Ammon's horn (tissue), 1 donor: ENCODE measurements at regions not wholly inside any gene's neighbourhood (a gene's known extent, or its start where the extent isn't known, plus 50 kb on each side); places are given as distances from the start of the nearest gene placed in this dataset.
"Not testable (repeated sequence)": the region's sequence is repeated elsewhere in the genome, so short reads cannot be mapped to it uniquely, and the experiment has no call there.

ENCODE experiments used
- DNase-seq: peaks from one replicate; pipeline ENCODE4 v3.0.0-alpha.2; 2016; ENCODE audit warnings: low spot score

GRCh38 chr1:145553795-145554194, 54.0 kb upstream of the GPR89A start:
- DNase-seq, result not testable (repeated sequence)

GRCh38 chr1:145545055-145545454, 62.7 kb upstream of the GPR89A start:
- DNase-seq, result no peak

- DNase-seq, result not testable (repeated sequence)
Measured at GRCh38 chr1:145541685-145542084, 66.1 kb upstream of the GPR89A start.

GRCh38 chr1:145541246-145541645, 66.5 kb upstream of the GPR89A start:
- not testable (repeated sequence) for DNase-seq

- not testable (repeated sequence) for DNase-seq
Measured at GRCh38 chr1:145538118-145538882, 69.5 kb upstream of the GPR89A start.

GRCh38 chr1:145537003-145537402, 70.8 kb upstream of the GPR89A start:
- not testable (repeated sequence) for DNase-seq

GRCh38 chr1:145535461-145535860, 72.3 kb upstream of the GPR89A start:
- peak; percentile 5 for DNase-seq

GRCh38 chr1:145528068-145528564, 79.7 kb upstream of the GPR89A start:
- not testable (repeated sequence) for DNase-seq

GRCh38 chr1:145520159-145520558, 87.6 kb upstream of the GPR89A start:
- not testable (repeated sequence) for DNase-seq

GRCh38 chr1:145519302-145519701, 88.5 kb upstream of the GPR89A start:
- DNase-seq, result not testable (repeated sequence)

- not testable (repeated sequence) for DNase-seq
Measured at GRCh38 chr1:145513017-145513416, 87.6 kb upstream of the NBPF20 start.

- not testable (repeated sequence) for DNase-seq
Measured at GRCh38 chr1:145508053-145508452, 82.7 kb upstream of the NBPF20 start.

- DNase-seq, result not testable (repeated sequence)
Measured at GRCh38 chr1:145505663-145506647, 80.6 kb upstream of the NBPF20 start.

GRCh38 chr1:145504834-145505413, 79.5 kb upstream of the NBPF20 start:
- DNase-seq, result not testable (repeated sequence)

- not testable (repeated sequence) for DNase-seq
Measured at GRCh38 chr1:145504310-145504709, 78.9 kb upstream of the NBPF20 start.

- not testable (repeated sequence) for DNase-seq
Measured at GRCh38 chr1:145500251-145500650, 74.8 kb upstream of the NBPF20 start.

- not testable (repeated sequence) for DNase-seq
Measured at GRCh38 chr1:145495077-145495871, 69.9 kb upstream of the NBPF20 start.

GRCh38 chr1:145488193-145488933, 63.0 kb upstream of the NBPF20 start:
- not testable (repeated sequence) for DNase-seq

GRCh38 chr1:145487156-145487555, 61.8 kb upstream of the NBPF20 start:
- not testable (repeated sequence) for DNase-seq

- not testable (repeated sequence) for DNase-seq
Measured at GRCh38 chr1:145484257-145484656, 58.9 kb upstream of the NBPF20 start.
